DMS79 (cell line): ENCODE measurements at regions not wholly inside any gene's neighbourhood (a gene's known extent, or its start where the extent isn't known, plus 50 kb on each side); places are given as distances from the start of the nearest gene placed in this dataset.
A peak's percentile ranks its signal among the peaks of the same experiment; 100 is the strongest.

Source experiments
- DNase-seq: peaks from one replicate; lab custom pipeline; 2025; lab: John Stamatoyannopoulos, UW

DNA sequence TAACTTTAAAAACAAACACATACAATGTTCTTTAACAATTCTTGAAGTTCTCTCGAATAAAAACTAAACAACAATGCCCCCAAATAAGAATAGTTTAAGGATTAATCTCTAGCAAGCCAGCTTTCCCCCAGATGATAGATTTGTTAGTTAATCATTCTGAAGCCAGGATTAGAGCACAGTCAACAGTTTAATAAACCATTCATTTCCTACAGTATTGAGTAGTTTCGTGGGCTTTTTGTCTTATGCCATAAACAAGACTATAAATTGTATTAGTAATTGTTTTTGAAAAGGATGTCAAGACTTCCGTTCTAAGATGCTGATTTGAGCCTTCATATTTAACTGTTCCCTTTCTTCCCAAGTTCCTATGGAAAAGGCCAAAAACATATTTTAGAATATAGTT lies 136.6 kb downstream of the PIK3R1 start:
- no peak for DNase-seq

DNA sequence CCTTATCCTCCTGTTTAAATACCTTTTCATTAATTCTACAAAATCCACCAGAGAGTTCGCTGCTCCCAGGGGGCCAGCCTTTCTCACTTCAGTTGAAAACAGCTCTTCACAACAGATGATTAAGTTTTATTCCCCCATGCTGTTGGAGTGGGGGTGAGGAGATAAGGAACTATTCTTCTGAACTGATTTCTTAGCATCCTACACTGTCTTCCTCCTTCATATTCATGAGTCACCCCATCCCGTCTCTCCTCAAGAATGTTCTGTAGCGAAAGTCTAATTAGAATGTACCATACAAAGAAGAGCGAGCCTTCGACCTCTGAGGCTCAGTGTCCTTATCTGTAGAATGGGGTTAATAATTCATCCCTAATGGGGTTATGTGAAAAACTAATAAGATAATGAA lies 138.0 kb downstream of the PIK3R1 start:
- DNase-seq: no peak

DNA sequence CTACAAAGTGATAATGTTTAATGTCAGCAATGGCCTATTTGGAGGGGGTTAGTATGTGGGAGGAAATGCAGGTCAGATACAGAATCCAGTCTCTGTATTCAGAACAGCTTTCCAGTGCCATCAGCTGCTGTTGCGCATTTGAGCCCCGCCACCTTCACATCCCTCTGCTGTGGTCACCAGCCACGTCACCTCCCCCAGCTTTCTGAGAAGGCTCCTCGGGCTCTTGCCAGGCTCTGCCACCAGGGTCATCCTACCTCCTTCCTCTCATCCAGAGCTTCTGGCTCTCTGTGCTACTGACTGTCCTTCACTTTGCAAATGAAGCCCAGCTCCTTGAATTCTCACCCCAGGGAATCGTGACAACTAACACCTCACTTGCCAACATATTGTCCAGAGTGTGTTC lies 138.8 kb downstream of the PIK3R1 start:
- no peak for DNase-seq

DNA sequence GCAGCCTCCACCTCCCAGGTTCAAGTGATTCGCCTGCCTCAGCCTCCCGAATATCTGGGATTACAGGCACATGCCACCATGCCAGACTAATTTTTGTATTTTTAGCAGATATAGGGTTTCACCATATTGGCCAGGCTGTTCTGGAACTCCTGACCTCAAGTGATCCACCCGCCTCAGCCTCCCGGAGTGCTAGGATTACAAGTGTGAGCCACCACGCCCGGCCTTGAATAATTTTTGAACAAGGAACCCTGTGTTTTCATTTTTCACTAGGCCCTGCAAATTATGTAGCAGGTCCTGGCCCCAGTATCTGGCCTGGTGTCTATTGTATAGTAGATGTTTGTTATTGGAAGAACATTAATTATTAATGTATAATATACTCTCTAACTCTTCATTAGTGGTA lies 140.7 kb downstream of the PIK3R1 start:
- no peak for DNase-seq

DNA sequence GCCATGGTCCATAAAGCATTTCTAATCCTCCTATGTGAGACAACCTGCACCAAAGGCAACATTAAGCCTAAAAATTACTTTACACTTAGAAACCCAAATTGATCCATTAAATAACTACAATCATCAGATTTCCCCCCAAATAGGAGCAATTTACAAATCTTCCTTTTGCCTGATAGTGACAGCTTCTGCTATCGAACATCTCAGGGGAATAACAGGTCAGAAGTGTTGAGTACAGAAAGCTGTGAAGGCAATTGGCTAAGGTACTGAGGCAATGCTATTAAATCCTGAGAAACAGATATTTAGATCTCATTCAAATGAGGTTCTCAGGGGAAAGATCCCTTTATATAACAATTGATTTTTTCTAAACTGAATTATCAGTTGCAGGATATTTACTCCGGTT lies 141.1 kb downstream of the PIK3R1 start:
- DNase-seq: no peak

DNA sequence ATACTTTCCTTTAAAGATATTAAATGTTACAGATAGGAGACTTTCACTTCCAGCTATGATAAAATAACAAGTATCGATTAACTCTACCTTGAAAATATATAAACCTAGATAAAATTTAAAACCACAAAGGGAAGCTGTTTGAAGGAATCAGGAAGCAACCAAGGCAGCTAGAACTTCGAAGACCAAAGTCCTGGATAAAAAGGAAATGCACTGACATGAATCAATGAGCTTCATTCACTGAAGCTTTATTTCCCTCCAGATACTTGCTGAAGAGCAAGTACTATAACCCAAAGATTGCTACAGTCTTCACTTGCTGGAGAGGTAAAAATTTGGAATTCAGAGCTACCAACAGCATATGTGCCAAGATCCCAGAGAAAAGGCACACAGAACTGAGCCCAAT lies 144.1 kb downstream of the PIK3R1 start:
- no peak for DNase-seq

DNA sequence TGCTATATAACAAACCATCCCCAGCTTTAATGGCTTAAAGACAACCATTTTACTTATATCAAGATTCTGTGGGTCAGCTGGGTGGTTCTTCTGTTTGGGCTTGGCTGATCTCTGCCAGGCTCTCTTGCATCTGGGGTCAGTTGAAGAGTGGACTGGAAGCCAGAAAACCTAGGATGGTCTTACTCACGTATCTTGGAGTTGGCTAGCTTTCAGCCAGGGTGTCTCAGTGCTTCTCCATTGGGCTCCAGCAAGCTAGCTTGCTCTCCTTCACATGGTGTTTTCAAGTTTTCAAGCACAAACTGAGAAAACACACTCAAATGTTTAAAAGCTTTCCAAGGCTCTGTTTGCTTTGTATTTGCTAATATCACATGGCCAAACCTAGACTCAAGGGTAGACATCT lies 146.8 kb downstream of the PIK3R1 start:
- no peak for DNase-seq

DNA sequence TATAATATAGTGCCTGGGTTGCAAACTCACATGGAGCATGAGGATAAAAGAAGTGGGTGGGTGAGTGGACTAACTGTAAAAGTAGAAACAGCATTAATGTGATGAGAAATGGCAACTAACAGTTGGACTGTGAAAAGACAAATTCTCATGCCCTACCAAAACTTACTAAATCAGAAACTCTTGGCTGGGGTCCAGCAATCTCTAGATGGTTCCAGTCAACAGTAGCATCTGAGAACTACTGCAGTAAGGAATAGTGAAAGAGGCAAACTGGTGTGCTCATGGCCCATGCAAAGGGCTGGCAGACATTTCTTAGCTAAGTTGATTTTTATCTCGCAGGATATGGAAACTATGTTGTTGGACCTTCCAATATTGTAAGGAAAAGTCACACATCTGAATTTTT lies 150.3 kb downstream of the PIK3R1 start:
- no peak for DNase-seq

DNA sequence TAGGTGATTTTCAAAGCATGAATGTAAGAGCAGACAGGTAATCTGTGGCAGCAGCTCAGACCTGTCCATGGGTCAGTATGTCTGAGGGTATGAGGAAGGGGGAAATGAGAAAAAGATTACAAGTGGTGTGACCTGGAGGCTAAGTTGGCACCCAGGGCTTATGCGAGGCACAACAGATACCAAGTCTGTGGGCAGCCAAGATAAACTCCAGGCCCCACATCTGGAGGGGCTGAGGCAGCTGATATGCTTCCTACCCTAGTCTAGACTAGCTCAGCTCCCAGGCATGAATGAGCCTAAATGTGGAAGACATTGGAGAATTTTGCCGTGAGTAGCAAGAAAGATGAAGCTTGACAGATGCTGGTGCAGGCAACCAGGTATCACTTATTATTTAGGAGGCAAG lies 151.7 kb downstream of the PIK3R1 start:
- no peak for DNase-seq

DNA sequence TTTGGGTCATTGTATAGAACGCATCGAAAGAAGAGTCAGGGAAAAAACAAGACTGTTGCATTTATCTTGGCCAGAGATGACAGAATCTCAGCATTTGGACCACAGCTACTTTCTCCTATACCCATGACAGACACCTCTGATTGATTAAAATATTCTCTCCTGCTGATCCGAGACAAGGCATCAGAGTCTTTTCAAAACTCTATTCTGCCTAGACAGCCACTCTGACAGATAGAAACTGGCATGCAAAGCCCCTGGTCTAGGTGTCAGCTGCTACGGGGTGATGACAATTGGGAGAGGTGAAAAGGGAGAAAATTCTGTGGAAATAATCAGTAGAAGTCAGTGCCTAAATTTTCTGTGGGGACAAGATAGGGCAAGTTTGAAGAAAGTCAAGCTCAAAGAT lies 152.2 kb downstream of the PIK3R1 start:
- DNase-seq: no peak

DNA sequence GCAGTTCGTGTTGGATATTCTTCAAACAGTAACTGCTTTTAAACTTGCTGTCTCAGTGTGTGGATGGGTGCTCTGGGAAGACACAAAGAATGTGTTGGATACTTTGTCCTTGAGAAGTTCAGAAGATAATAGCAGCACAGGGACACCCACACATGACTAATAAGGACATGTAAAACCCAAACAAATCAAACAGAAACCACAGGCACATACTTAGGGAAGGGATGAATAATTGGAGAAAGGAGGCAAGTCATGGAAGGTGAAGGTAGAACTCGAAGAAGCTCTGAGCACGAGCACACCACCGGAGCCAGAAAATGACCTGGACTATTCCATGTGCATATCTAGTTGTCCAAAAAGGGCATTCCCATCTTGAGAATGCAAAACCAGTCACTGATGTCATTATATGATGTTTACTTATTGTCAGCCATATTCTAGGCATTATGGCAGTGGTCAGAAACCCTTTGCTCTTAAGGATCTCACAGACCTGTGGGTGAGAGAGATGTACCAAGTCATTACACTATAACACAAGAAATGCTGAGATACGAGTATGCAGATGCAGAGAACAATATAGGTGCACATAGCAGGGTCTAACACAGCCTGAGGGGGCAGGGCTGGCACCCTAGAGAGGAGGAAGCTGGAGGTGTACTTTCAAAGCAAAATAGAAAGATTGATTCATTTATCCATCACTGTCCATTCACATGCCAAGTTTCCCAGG lies 152.9 kb downstream of the PIK3R1 start:
- DNase-seq: no peak

DNA sequence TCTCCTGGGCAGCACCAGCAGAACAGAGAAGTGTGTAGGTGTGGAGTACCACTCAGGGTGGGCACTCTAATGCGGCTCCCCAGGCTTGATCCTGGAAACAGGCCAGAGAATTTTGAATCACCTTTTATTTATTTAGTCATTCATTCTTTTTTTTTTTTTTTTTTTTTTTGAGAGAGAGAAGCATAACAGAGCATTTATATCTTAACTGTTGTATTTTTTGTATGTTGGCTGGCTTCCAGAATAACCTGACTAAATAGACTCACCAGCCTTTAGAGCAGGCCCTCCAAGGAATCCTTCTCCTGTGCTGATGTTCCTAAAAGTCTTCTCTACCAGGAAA lies 153.4 kb downstream of the PIK3R1 start:
- DNase-seq: peak; percentile 86

DNA sequence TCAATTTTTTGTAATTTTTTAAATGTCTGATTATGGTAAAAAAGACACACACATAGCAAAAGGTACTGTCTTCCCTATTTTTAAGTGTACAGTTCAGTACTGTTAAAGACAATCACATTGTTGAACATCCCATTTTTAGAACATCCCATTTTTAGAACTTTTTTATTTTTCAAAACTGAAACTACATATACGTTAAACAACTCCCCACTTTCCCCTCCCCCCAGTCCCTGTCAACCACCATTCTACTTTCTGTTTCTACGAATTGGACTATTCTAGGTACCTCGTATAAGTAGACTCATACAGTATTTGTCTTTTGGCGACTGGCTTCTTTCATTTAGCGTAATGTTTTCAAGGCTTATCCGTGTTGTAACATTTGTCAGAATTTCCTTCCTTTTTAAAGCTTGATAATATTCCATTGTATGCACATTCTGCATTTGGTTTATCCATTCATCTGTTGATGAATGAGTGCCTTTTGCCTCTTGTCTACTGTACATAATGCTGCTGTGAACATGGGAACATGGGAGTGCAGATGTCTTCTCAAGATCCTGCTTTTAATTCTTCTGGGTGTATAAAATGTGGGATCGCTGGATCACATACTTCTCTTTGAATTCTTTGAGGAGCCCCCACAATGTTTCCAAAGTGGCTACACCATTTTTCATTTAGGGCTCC lies 154.0 kb downstream of the PIK3R1 start:
- DNase-seq: no peak

DNA sequence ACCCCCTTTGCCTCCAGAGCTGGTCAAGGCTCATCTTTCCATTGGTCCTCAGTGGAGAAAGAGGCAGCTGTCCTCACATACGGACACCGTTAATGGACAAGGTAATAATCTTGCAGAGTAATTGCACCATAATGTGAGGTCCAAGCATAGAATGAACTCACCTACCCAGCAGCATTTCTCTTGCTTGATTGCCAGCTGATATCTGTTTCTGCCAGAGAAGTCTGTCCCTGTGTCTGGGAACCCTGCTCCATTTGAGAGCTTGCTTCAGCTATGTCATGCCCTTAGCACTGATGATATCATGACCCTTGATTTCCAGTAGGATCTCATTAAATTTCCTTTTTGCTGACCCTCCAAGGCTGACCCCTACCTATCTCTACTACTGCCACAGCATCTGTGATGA lies 154.6 kb downstream of the PIK3R1 start:
- no peak for DNase-seq

DNA sequence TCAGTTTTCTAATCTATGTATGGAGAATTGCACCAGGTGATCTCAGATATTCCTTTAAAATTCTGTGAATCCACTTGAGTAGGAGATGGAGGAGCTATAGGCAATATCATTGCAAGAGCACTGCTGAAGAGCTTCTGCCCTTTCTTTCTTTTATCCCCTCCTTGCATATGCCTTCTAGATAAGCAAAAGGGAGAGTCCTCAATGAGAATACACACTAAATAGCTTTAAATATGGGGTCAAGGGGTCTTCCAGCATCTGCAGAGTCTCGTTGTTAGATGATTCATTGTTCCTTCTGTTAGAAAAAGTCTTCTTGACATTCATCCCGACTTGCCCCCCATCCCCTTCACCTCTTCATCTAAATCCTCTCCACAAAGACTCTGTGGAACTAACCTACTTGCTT lies 156.1 kb downstream of the PIK3R1 start:
- DNase-seq: no peak

DNA sequence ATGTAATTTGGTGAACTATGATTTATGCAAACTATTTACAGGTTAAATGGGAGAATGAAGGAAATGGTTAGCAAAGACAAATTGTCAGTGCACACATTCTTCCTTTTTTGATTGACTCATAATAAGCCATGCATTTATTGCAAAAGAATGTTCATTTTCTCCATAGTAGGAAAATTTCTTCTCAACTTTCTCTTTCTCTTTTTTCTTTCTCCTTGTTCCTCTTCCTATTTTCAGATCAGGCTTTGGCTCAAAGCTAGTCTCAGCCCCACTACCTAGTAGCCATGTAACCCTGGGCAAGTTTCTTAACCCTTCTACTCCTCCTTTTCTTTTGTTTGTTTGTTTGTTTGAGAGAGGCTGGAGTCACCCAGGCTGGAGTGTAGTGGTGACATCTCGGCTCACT lies 156.6 kb downstream of the PIK3R1 start:
- DNase-seq: no peak

DNA sequence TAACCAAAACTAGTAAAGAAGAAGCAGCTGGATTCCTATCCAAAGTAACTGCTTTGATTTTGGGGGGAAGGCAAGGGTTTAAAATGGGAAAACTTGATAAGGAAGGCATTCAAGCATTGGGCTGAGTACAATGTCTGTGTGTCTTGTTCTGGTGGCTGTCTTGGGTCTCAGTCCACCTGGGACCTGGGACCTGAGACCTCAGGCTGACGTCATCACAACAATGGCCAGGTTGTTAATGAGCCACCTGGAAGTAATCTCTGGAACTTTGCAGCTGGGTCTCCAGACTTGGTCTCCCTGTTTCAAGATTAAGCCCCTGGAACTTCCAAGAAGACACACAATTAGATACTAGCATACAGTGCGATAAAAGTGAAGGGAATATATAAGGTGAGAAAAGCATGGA lies 157.5 kb downstream of the PIK3R1 start:
- no peak for DNase-seq

DNA sequence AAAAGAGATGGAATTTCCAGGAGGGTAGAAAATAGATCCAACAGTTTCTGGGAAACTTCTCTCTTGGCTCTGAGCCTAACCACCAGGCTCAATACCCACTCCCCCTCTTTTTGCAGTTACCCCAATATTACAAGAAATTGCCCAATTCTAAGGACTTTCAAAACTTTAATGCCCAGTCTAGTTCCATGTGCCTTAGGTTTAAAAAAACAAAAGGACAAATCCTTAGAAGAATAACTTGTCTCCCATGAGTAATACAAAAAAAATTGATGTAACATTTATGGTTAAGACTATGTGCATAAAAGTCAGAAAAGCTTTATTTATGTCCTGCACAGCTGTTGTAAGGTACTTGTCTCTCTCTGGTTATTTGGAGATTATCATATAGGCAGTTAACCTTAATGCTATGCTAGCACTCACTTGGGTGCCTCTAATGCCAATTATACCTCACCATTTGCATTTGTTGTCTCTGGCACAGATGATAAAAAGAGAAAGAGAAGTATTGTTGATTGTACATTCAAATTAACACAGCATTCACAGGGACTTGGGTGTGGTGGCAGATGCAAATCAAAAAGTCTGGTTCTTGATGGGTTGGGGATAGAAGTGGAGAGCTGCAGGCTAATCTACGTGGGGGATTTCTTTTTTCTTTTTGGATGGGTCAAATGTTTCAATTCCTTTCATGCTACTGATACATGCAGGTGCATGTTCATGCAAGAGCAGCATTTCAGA lies 159.4 kb downstream of the PIK3R1 start:
- DNase-seq: no peak

DNA sequence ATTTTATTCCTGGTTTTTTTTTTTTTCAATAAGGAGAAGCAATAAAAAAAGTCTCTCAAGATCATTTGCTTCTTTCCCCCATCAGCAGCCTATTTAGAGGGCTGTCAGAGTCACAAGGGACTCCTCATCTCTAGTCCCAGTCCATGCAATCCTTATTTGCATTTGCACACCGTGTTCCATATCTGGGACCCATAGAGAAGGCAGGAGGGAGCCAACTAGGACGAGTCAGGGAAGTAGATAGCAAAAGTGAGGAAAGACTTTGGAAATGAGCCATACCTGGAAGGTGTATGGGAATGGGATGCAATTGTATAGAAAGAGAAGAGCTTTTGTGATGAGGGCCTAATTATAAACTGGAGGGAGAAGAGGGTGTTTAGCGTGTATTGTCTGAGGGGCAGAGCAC lies 160.0 kb downstream of the PIK3R1 start:
- DNase-seq: no peak

DNA sequence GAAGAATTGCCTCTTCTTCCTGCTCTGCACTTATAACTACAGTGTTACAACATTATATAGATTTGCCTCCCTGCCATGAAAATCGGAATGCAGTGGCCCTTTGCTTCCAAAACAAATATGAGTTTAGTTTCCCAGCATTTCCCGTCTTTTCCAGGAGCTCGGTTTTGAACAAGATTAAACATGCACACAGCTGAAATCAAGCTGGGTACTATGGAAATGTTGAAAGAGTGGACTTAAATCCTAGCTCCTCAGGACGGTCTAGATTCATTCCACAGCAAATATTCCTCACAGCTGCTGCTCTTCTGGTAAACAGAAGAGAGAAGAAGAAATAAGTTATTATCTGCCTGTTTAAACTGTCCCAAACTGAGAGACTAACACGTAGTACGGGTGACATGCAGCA lies 161.4 kb downstream of the PIK3R1 start:
- no peak for DNase-seq

DNA sequence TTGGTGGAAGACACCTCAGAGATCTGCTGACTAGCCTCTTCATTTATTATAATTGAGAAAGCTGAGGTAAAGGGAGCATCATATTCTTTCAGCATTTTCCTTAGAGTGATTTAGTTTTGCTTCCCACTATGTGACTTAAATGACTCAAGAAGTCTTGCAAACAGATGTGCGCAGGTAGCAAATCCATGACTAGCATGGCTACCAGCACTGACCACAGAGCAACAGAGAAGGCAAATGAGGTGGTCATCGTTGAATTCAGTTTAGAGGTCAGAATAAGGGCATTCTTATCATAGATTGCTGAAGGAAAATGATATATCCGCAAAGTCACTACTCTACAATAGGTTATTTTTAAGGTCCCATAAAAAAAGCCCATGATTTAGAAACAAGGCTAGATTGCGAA lies 162.2 kb downstream of the PIK3R1 start:
- no peak for DNase-seq

DNA sequence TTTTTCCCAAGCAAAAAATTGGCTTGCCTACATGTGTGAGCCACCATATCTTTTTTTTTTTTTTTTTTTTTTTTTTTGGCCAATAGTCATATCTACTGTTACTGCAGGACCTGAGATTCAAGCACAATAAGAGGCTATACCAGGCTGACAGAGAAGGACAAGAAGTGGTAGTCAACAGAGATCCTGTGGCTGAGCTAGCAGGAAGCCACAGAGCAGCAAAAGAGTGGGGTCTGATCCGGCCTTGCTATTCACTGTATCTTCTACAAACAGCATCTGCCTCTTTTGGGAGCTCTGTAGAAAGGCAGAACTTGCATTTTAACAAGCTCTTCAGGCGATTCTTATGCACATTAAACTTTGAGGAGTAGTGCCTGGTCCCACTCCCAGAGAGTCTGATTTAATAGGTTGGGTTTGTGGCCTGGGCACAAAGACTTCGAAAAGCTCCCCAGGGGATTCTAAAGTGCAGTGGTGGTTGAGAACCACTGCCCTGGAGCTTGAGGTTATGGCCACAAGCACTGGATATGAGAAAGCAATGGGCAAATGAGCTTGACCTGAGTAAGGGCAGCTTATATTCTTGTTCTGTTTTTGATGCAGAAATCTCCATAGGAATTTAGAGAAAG lies 162.8 kb downstream of the PIK3R1 start:
- peak; percentile 44 for DNase-seq
